Panc1 (cell line): ENCODE measurements at regions not wholly inside any gene's neighbourhood (a gene's known extent, or its start where the extent isn't known, plus 50 kb on each side); places are given as distances from the start of the nearest gene placed in this dataset.

Source experiments
- ATAC-seq: fragments of 200-7000 bp; cut with Tn5 transposase; 2 replicates; pipeline ENCODE4 v1.9.1; 2020; ENCODE audit warnings: mild to moderate bottlenecking, moderate library complexity
- BruUV-seq: library from RNA; stranded (reverse); fragments of 400-500 nt; replicated peaks from 2 replicates; lab custom pipeline; 2021; lab: Mats Ljungman, UMichigan
- CTCF ChIA-PET: fragments of 300-600 bp; sonication (Branson Sonifier 250); formaldehyde crosslinking; loops from one replicate; lab custom pipeline; 2022; ENCODE audit warnings: antibody characterized with exemption; lab: Charles Lee
- POLR2A ChIA-PET: fragments of 300-600 bp; sonication (Branson Sonifier 250); formaldehyde crosslinking; loops from one replicate; lab custom pipeline; 2022; ENCODE audit warnings: antibody characterized with exemption; lab: Charles Lee
- DNase-seq: peaks from one replicate; pipeline ENCODE4 v3.0.0-alpha.2; 2010; ENCODE audit warnings: low read depth, low spot score
- H3K27ac ChIP-seq: 2 replicates; pipeline ENCODE4 v1.5.1; 2011; ENCODE audit warnings: mild to moderate bottlenecking, low read length, inconsistent platforms
- H3K27me3 ChIP-seq: fragments of 200-500 bp; sonication (Bioruptor generic); 2 replicates; pipeline ENCODE4 v1.6.0; 2014; ENCODE audit warnings: low read length, inconsistent platforms; ENCODE audit not compliant: control insufficient read depth, insufficient read depth
- H3K36me3 ChIP-seq: fragments of 200-500 bp; sonication (Bioruptor generic); 2 replicates; pipeline ENCODE4 v1.5.1; 2014; ENCODE audit warnings: inconsistent platforms, mild to moderate bottlenecking, low read length, moderate library complexity; ENCODE audit not compliant: control insufficient read depth, insufficient read depth
- H3K4me1 ChIP-seq: 2 replicates; pipeline ENCODE4 v1.5.1; 2011; ENCODE audit warnings: inconsistent platforms, mild to moderate bottlenecking, low read length, moderate library complexity; ENCODE audit not compliant: control insufficient read depth, insufficient read depth
- H3K4me3 ChIP-seq, 2 experiments: 2 replicates each; pipeline ENCODE4 v1.5.1; 2011 to 2012; ENCODE audit warnings: low read depth in 2 of 2, low read length in 2 of 2, mild to moderate bottlenecking in 2 of 2, inconsistent platforms in 1 of 2, moderate library complexity in 1 of 2
- H3K9me3 ChIP-seq: fragments of 200-500 bp; sonication (Bioruptor generic); 2 replicates; pipeline ENCODE4 v1.5.1; 2014; ENCODE audit warnings: low read depth, mild to moderate bottlenecking, inconsistent platforms, low read length, moderate library complexity; ENCODE audit not compliant: control insufficient read depth, insufficient read depth
- CTCF ChIP-seq: fragments of 450-650 bp; IDR thresholded peaks from 2 replicates; pipeline ENCODE4 v1.5.1; 2017; ENCODE audit warnings: mild to moderate bottlenecking
- POLR2AphosphoS5 ChIP-seq: IDR thresholded peaks from 2 replicates; pipeline ENCODE4 v1.6.1; 2012; ENCODE audit warnings: mild to moderate bottlenecking, low read depth, low read length, moderate library complexity
- REST ChIP-seq, 2 experiments: IDR thresholded peaks; 2 replicates each; pipeline ENCODE4 v1.6.1; 2011 to 2012; ENCODE audit warnings: low read depth in 2 of 2, control low read depth in 1 of 2, low read length in 1 of 2, mild to moderate bottlenecking in 1 of 2, moderate library complexity in 1 of 2; ENCODE audit not compliant: insufficient read depth in 1 of 2
- SIN3A ChIP-seq: IDR thresholded peaks from 2 replicates; pipeline ENCODE4 v1.6.1; 2012; ENCODE audit warnings: low read depth, mild to moderate bottlenecking, low read length, moderate library complexity, borderline replicate concordance; ENCODE audit not compliant: insufficient read depth
- TCF7L2 ChIP-seq: IDR thresholded peaks from 2 replicates; pipeline ENCODE4 v1.6.1; 2011; ENCODE audit warnings: mild to moderate bottlenecking, low read depth, low read length, inconsistent platforms
- in situ Hi-C: cut with HindIII; loops from 2 replicates; pipeline ENCODE4 v1.10.0; 2016; ENCODE audit warnings: low sequenced_read_pairs, low pct_unique_long_range_greater_than_20kb
- intact Hi-C: fragments of 100-400 bp; cut with micrococcal nuclease; formaldehyde crosslinking; loops from one replicate; pipeline ENCODE4 v1.10.0; 2022; ENCODE audit not compliant: unreplicated experiment

DNA sequence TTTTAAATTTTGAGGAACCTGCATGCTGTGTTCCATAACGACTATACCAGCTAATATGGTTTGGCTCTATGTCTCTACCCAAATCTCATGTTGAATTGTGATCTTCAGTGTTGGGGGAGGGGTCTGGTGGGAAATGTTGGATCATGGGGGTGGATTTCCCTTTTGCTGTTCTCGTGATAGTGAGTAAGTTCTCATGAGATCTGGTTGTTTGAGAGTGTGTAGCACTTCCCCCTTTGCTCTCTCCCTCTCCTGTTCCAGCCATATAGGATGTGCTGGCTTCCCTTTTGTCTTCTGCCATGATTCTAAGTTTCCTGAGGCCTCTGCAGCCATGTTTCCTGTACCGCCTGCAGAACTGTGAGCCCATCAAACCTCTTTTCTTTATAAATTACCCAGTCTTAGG lies 61.8 kb upstream of the NEDD9 start:
- ChIA-PET CTCF (no interaction called here), POLR2A (no interaction called here)
- in situ Hi-C loops = no loop called here
- no TSS peak for BruUV-seq
- Histone ChIP-seq H3K27ac (no peak overlapping the region), H3K27me3 (no peaks in the 10 kb centered on the region), H3K36me3 (no peaks in the 10 kb centered on the region), H3K4me3 (no peak overlapping the region), H3K4me1 (no peaks in the 10 kb centered on the region), H3K9me3 (no peaks in the 10 kb centered on the region)
- TF ChIP-seq REST (IDR thresholded peaks at IDR 0.05; ENCODE audit: insufficient read depth in 1 of 2, low read depth in 2 of 2, low read length in 1 of 2) = no peak
- TF ChIP-seq SIN3A = no peak
- no peak for TF ChIP-seq CTCF
- TF ChIP-seq TCF7L2 = no peak
- no peak for TF ChIP-seq POLR2AphosphoS5
- intact Hi-C loops = no loop called here
- ATAC-seq (no peak), DNase-seq (no peak)

GRCh38 chr6:11292594-11293236 lies 60.2 kb upstream of the NEDD9 start:
- TF ChIP-seq REST (IDR thresholded peaks at IDR 0.05; ENCODE audit: insufficient read depth in 1 of 2, low read depth in 2 of 2, low read length in 1 of 2) (no peak), POLR2AphosphoS5 (no peak), CTCF (no peak), TCF7L2 (no peak)
- BruUV-seq = no TSS peak
- no peak for DNase-seq
- H3K4me3 ChIP-seq = no peak overlapping the region
- intact Hi-C loops = no loop called here
- no peaks in the 10 kb centered on the region for H3K36me3 ChIP-seq
- no peaks in the 10 kb centered on the region for H3K9me3 ChIP-seq
- no peak for ATAC-seq
- CTCF ChIA-PET = no interaction called here
- H3K4me1 ChIP-seq = no peaks in the 10 kb centered on the region
- H3K27ac ChIP-seq = no peak overlapping the region
- POLR2A ChIA-PET = no interaction called here
- no peaks in the 10 kb centered on the region for H3K27me3 ChIP-seq
- in situ Hi-C loops = no loop called here
